Keratinocyte (primary cell): ENCODE measurements at regions not wholly inside any gene's neighbourhood (a gene's known extent, or its start where the extent isn't known, plus 50 kb on each side); places are given as distances from the start of the nearest gene placed in this dataset.

ENCODE experiments used
- EZH2 ChIP-seq: IDR thresholded peaks from one replicate; pipeline ENCODE4 v1.6.1; 2012; ENCODE audit warnings: inconsistent platforms, mild to moderate bottlenecking, low read length, moderate library complexity
- TF ChIP-seq, protein P1 (sequence below), 3 experiments: IDR thresholded peaks in 1 of 3; conservative IDR thresholded peaks in 1 of 3; optimal IDR thresholded peaks in 1 of 3; 2 replicates in 2 of 3; 3 replicates in 1 of 3; pipeline versions ENCODE3 to v1.5.1; 2011; ENCODE audit warnings: low read length in 3 of 3, mild to moderate bottlenecking in 3 of 3, moderate library complexity in 2 of 3, control low read depth in 1 of 3, inconsistent platforms in 1 of 3; ENCODE audit not compliant: insufficient read depth in 2 of 3; ENCODE audit errors: extremely low read depth in 1 of 3

DNA sequence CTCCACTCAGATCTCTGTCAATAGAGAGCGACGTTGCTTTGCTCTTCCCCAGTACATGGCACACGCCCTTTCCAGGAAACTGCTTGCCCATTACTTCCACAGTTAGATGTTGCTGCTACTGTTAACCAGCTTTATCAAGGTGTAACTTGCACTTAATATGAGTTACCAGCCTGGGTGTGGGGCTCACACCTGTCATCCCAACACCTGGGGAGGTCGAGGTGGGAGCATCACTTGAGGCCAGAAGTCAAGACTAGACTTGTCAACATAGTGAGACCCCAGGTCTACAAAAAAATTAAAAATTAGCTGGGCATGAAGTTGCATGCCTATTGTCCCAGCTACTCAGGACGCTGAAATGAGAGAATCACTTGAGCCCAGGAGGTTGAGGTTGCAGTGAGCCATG, 177.1 kb upstream of the B3GAT1 start:
- TF ChIP-seq, protein P1, sequence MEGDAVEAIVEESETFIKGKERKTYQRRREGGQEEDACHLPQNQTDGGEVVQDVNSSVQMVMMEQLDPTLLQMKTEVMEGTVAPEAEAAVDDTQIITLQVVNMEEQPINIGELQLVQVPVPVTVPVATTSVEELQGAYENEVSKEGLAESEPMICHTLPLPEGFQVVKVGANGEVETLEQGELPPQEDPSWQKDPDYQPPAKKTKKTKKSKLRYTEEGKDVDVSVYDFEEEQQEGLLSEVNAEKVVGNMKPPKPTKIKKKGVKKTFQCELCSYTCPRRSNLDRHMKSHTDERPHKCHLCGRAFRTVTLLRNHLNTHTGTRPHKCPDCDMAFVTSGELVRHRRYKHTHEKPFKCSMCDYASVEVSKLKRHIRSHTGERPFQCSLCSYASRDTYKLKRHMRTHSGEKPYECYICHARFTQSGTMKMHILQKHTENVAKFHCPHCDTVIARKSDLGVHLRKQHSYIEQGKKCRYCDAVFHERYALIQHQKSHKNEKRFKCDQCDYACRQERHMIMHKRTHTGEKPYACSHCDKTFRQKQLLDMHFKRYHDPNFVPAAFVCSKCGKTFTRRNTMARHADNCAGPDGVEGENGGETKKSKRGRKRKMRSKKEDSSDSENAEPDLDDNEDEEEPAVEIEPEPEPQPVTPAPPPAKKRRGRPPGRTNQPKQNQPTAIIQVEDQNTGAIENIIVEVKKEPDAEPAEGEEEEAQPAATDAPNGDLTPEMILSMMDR (optimal IDR thresholded peaks at IDR 0.05 in 1 of 3, IDR thresholded peaks at IDR 0.05 in 1 of 3, conservative IDR thresholded peaks at IDR 0.05 in 1 of 3; ENCODE audit: extremely low read depth in 1 of 3, insufficient read depth in 2 of 3, low read length in 3 of 3) = no peak
- TF ChIP-seq EZH2 = no peak
